Activated CD4-positive, alpha-beta T cell treated with anti-CD3 and anti-CD28 coated beads, Interleukin-2, Interleukin-6, amounts not matched to agents 100 ng/mL and 50 ng/mL, durations not matched to agents 16 hours and 8 hours (primary cell): ENCODE measurements at regions not wholly inside any gene's neighbourhood (a gene's known extent, or its start where the extent isn't known, plus 50 kb on each side); places are given as distances from the start of the nearest gene placed in this dataset.
"Not testable (repeated sequence)": the region's sequence is repeated elsewhere in the genome, so short reads cannot be mapped to it uniquely, and the experiment has no call there.

Experiments
- DNase-seq: peaks from one replicate; pipeline ENCODE4 v3.0.0-alpha.2; 2020

DNA sequence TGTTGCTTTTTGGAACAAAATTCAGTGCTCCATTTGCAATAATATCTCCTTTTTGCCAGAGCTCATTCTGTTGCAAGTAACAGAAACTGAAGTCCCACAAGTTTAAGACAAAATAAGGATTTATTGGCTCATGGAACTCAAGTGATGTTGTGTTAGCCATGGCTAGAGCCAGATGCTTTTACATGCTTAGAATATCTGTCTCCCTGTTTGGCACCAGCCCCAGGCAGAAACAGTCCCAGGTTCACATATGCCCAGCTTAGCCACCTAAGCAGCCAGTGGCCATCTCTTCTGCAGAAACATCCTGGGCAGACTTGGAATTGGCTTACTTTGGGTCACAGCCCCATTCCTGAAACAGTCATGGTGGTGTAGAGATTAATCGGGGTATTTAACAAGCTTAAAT is 540.9 kb upstream of the SGCD start:
- DNase-seq = no peak

GRCh38 chr5:155792873-155793272 is 534.1 kb upstream of the SGCD start:
- DNase-seq = no peak

DNA sequence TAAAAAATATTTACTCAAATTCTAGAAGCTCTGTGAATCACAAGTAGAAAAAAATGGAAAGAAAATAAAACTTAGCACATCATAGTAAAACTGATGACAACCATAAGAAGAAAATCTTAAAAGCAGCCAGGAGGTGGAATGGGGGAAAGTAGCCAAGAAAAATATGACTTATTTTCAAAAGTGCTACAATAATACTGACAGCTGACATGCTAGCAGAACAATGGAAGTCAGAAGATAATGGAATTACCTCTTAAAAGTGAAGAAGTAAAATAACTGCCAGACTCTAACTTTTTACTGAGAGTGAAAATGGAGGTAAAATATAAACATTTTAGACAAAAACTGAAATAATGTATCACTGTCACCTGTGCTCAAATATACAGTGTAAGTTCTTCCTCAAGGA is 532.2 kb upstream of the SGCD start:
- no peak for DNase-seq

DNA sequence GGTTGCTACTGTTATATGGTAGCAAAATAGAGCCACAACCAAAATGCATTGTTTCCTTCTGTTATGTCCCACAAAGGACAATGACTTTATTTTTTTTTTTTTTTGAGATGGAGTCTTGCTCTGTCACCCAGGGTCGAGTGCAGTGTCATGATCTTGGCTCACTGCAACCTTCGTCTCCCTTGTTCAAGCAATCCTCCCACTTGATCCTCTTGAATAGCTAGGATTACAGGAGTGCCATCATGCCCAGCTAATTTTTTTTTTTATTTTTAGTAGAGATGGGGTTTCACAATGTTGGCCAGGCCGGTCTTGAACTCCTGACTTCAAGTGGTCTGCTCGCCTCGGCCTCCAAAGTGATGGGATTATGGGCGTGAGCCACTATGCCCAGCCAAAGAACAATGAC is 527.7 kb upstream of the SGCD start:
- no peak for DNase-seq

DNA sequence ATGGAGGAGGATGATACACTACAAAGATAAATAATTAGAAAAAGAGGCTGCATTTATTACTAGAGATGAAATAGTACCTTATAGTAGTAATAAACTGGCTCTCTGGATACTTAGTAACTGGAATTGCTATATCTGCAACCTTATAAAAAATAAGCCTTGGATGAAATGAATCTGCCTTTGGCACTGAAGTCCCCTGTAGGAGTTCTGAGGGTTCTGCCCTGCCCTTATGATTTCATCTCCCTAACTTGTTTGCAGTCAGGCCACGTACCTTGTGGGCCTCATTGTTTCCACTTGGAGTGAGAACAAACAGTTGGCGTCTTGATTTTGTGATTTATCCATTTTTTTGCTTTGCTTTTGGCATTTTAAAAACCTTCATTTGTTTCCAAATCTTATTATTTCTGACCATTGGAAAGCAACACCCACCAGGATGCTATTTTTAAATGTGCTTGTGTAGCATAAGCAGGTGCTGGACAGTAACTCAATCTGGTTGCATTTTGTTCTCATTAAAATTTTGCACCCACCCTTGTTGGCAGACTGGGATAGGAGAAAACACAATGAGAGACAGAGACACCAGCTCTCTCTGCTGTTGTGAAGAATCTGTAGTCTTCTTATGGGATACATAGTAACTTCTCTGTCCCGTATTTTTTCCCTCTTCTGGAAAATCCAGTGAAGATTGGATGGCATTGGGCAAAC is 518.9 kb upstream of the SGCD start:
- DNase-seq = no peak

DNA sequence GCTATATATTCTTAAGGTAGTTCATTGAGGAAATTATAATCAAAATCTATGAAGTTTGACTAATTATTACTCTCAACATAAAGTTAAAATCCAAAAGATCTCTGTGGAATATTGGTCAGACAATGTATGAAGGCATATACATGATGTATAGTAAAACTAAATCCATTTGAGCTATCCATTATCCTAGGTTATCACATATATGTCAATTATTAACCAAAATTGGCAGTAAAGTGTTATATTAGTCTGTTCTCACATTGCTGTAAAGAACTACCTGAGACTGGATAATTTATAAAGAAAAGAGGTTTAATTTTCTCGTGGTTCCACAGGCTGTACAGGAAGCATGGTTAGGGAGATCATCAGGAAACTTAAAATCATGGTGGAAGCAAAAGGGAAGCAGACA is 511.7 kb upstream of the SGCD start:
- no peak for DNase-seq

DNA sequence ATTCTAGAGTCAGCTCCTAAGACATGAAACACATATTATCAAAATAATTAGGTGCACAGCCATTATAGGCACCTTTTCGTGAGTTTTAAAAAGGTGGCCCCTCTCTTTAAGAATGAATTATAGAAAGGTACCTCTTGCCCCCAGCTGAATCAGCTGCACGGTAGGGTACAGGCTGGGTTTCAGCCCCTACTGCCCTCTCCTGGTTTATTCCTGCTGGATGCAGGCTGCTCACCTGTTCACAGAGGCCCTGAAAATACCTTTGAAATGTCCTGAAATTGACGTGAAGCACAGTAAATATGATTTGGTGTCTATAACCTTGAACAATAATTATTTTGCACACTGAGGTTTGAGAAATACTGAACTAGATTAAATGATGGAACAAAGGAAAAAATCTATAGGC is 504.8 kb upstream of the SGCD start:
- no peak for DNase-seq

DNA sequence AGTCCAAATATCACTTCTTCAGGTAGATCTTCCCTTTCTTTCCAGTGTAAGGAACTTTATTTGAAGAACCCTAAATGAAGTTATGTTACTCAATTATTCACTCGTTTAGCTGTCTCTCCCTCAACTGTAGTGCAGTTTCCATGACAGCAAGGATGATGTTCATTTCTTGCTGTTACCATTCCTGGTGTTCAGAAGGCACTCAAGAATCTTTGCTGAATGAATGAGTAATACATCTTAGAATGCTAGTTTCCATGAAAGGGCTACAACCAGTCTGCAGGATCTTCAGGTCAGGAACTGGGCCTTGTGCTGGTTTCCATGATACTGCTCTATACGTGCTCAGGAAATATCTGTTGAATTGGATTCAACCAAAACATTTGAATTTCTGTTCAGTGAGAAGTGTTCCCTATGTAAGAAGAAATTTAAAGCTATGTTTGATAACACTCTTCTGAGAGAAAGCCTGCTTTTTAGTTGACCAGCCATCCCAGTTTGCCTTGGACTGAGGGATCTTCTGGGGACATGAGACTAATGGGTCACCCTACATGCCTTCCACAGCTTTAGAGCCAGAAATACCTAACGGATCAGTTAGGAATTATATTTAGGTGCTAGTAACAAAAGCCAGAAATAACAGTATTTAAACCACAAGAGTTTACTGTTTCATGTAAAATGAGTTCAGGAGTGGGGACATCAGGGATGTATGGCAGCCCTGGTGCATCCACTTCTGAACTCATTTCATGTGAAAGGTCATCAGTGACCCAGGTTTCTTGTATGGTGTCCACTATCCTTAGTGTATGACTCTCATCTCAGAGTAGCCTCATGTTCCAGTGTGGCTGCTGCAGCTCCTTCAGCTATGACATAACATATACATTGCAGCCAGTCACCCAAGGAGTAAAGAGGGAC is 500.1 kb upstream of the SGCD start:
- DNase-seq = no peak

DNA sequence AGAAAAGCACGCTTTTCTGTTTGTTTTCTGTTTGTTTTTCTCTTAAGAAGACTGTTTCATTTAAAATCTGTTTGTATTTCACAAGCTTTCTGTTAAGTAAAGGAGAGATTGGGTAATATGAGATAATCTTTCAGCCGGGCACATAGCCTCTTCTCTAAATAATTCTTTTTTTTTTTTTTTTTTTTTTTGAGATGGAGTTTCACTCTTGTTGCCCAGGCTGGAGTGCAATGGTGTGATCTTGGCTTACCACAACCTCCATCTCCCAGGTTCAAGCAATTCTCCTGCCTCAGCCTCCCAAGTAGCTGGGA is 499.5 kb upstream of the SGCD start:
- not testable (repeated sequence) for DNase-seq

- DNase-seq = no peak
Measured at GRCh38 chr5:155827949-155828348, 499.0 kb upstream of the SGCD start.

DNA sequence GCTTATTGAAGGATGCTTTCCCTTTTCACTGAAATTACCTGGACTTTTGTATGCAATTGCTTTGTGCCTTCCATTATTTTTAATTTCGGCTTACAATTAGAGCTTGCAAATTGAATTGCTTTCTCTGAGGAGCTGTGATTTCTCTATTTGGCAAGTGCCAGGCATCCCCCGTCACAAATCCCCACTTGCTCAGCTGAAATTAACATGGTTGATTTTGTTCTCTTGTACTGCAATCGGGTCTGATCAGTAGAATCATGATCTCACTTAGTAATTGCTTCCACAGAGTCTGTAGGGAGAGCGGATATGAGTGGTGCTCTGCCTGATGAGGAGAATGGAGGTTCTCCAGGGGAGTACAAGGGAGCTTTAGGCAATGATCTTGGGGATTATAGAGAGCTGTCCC is 495.5 kb upstream of the SGCD start:
- no peak for DNase-seq

DNA sequence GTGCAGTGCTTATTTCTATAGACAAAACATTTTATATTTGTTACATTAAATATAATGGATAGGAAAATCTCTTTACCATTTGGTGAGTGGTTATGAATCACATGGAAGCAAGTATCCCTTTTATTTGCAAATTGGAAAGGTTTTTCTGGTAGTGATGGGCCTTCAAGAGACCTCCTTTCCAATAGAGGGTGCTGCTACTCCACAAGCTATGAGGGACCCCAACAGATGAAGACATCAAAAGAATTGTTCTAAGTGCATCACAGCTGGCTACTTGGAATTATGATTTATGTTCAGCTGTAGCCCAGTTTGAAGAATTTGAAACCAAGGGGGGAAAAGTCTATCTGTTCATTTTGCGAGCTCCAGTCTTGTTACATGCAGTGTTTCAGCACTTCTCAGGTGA is 493.7 kb upstream of the SGCD start:
- DNase-seq = no peak

- DNase-seq = no peak
Measured at GRCh38 chr5:155834271-155834975, 492.5 kb upstream of the SGCD start.

- no peak for DNase-seq
Measured at GRCh38 chr5:155836089-155836803, 490.7 kb upstream of the SGCD start.

- DNase-seq = no peak
Measured at GRCh38 chr5:155838394-155838793, 488.6 kb upstream of the SGCD start.

- DNase-seq = no peak
Measured at GRCh38 chr5:155839251-155840037, 487.5 kb upstream of the SGCD start.

- no peak for DNase-seq
Measured at GRCh38 chr5:155844542-155844941, 482.4 kb upstream of the SGCD start.

GRCh38 chr5:155850370-155850769 is 476.6 kb upstream of the SGCD start:
- DNase-seq = no peak

GRCh38 chr5:155866971-155867370 is 460.0 kb upstream of the SGCD start:
- no peak for DNase-seq

- no peak for DNase-seq
Measured at GRCh38 chr5:155867522-155868088, 459.4 kb upstream of the SGCD start.

DNA sequence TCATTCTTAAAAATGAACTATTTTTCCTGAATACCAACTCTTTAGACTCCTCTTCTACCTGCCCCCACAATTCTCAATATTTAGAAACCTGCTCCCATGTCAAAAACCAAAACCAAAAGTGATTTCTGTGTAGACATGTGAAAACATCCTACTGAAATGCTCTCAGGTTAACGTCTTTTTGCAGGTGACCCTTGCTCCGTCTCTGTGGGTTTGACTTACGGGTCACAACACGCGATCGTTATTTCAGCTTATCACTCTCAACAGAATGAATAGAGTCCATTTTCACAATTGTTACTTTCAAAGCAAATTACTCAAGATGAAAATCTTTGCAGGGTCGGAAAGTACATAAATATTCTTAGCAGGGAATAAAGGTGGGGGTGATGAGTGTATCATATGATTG is 456.3 kb upstream of the SGCD start:
- DNase-seq = no peak

DNA sequence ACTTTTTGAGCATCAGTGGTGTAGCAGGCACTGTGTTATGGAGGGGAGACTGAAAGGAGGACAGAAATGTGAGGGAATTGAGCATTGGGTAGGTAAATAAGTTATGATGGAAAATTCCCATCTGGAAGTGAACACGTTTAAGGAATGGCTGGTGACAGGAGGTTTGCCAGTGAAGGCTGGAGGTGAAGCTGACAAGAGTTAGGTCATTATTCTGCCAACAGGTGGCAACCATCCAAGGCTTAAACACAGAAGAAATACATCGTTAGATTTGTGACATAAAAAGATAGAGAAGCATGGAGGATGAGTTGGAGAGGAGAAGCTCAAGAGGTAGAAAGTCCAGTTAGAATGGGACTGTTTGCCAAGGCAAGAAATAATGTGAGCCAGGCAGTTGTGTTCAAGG is 455.3 kb upstream of the SGCD start:
- DNase-seq = no peak
